WERI-Rb-1 (cell line): ENCODE measurements at regions not wholly inside any gene's neighbourhood (a gene's known extent, or its start where the extent isn't known, plus 50 kb on each side); places are given as distances from the start of the nearest gene placed in this dataset.

Source experiments
- DNase-seq: peaks from one replicate; pipeline ENCODE4 v3.0.0-alpha.2; 2020
- H3K27ac ChIP-seq: fragments of 250-450 bp; sonication (Bioruptor Pico); 2 replicates; pipeline ENCODE4 v1.5.1; 2020; ENCODE audit warnings: mild to moderate bottlenecking, moderate library complexity
- H3K27me3 ChIP-seq: fragments of 250-450 bp; sonication (Bioruptor Pico); 2 replicates; pipeline ENCODE4 v1.5.1; 2021; ENCODE audit warnings: mild to moderate bottlenecking, low read depth, moderate library complexity; ENCODE audit not compliant: insufficient read depth, severe bottlenecking
- H3K36me3 ChIP-seq: fragments of 250-450 bp; sonication (Bioruptor Pico); 2 replicates; pipeline ENCODE4 v1.5.1; 2020; ENCODE audit warnings: mild to moderate bottlenecking, moderate library complexity
- H3K4me3 ChIP-seq: 2 replicates; pipeline ENCODE4 v1.5.1; 2011; ENCODE audit warnings: low read depth, mild to moderate bottlenecking, control low read depth, low read length
- H3K9me3 ChIP-seq: fragments of 250-450 bp; sonication (Bioruptor Pico); 2 replicates; pipeline ENCODE4 v1.5.1; 2021; ENCODE audit warnings: mild to moderate bottlenecking, moderate library complexity; ENCODE audit not compliant: severe bottlenecking
- TF ChIP-seq, protein P1 (sequence below): IDR thresholded peaks from 2 replicates; pipeline ENCODE4 v1.5.1; 2011; ENCODE audit warnings: low read depth, mild to moderate bottlenecking, control low read depth, inconsistent platforms, low read length

DNA sequence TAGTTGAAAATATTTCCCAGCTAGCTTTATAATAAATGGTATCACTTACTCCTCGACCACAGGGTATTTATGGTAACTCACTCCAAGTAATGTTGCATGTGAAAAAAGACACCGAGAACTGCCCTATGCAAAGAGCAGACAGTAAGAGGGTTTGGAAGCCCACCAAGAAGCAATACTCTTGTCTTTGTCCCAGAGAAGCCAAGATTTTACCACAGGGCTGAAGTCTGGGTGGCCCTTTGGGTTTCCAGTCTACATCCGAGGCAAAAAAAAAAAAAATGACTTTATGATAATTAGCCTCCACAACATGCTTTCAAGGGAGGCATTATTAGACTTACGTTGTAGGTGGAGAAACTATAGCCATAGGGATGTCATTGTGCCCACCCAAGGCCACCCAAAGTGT is 83.6 kb downstream of the CCDC34 start:
- TF ChIP-seq, protein P1, sequence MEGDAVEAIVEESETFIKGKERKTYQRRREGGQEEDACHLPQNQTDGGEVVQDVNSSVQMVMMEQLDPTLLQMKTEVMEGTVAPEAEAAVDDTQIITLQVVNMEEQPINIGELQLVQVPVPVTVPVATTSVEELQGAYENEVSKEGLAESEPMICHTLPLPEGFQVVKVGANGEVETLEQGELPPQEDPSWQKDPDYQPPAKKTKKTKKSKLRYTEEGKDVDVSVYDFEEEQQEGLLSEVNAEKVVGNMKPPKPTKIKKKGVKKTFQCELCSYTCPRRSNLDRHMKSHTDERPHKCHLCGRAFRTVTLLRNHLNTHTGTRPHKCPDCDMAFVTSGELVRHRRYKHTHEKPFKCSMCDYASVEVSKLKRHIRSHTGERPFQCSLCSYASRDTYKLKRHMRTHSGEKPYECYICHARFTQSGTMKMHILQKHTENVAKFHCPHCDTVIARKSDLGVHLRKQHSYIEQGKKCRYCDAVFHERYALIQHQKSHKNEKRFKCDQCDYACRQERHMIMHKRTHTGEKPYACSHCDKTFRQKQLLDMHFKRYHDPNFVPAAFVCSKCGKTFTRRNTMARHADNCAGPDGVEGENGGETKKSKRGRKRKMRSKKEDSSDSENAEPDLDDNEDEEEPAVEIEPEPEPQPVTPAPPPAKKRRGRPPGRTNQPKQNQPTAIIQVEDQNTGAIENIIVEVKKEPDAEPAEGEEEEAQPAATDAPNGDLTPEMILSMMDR = no peak
- DNase-seq = no peak
- Histone ChIP-seq H3K4me3 (no peak overlapping the region), H3K9me3 (no peaks in the 10 kb centered on the region), H3K27ac (no peak overlapping the region), H3K36me3 (no peaks in the 10 kb centered on the region), H3K27me3 (no peaks in the 10 kb centered on the region)

DNA sequence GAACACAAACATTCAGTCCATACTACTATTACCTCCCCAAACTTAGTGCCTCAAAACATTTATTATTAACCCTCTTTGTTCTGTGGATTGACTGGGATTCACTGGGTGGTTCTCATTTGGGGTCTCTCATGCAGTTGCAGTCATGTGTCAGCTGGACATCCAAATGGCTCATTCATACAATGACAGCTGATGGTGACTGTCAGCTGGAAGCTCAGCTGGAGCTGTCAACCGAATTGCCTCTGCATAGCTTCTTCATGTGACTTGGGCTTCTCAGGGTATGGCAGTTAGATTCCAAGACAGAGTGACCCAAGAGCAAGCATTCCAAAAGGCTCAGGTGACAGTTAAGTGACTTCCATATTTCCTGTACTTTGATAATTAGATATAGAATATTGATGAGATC is 85.2 kb downstream of the CCDC34 start:
- no peak for DNase-seq
- H3K4me3 ChIP-seq = no peak overlapping the region
- H3K9me3 ChIP-seq = no peaks in the 10 kb centered on the region
- no peak overlapping the region for H3K27ac ChIP-seq
- no peaks in the 10 kb centered on the region for H3K36me3 ChIP-seq
- H3K27me3 ChIP-seq = no peaks in the 10 kb centered on the region
- TF ChIP-seq, protein P1 = no peak

DNA sequence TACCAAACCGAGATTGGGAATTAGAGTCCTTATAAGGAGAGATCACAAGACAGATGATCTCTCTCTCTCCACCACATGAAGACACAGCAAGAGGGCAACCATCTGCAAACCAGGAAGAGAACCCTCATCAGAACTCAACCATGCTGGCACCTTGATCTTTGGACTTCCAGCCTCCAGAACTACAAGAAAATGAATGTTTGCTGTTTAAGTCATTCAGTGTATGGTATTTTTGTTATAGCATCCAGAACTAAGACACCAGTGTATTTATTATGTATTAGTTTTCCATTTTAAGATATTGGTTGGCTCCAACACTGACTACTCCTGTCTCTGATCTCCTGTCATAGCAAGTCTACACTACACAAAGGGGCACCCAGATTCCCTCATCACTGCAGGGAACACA is 86.9 kb downstream of the CCDC34 start:
- no peak for DNase-seq
- Histone ChIP-seq H3K36me3 (no peaks in the 10 kb centered on the region), H3K27ac (no peak overlapping the region), H3K4me3 (no peak overlapping the region), H3K9me3 (no peaks in the 10 kb centered on the region), H3K27me3 (no peaks in the 10 kb centered on the region)
- TF ChIP-seq, protein P1 = no peak

DNA sequence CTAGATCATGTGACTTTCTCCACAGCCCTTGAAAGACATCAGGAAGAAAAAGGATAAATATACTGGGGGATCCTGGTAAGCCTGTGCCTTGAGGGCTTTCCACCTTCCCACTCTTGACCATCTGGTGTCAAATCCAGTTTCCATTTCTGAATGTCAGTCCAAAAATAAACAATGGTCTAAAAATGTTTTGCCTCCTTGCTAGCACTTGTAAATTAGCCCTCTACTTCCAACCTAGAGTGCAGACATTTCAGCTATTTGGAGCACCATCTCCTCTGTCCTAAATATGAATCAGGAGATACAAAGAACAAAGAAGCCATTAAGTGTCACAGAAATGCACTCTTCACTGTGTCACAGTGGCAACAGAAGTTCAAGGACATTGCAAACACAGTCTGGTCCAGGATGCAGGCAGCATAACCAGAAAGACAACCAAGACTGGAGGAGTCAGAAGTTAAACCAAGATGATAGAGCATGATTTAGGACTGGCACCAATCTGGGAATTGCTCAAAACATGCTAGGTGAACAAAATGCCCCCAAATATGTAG is 88.1 kb downstream of the CCDC34 start:
- TF ChIP-seq, protein P1 = no peak
- Histone ChIP-seq H3K27me3 (no peaks in the 10 kb centered on the region), H3K4me3 (no peak overlapping the region), H3K27ac (no peak overlapping the region), H3K9me3 (no peaks in the 10 kb centered on the region), H3K36me3 (no peaks in the 10 kb centered on the region)
- DNase-seq = no peak

DNA sequence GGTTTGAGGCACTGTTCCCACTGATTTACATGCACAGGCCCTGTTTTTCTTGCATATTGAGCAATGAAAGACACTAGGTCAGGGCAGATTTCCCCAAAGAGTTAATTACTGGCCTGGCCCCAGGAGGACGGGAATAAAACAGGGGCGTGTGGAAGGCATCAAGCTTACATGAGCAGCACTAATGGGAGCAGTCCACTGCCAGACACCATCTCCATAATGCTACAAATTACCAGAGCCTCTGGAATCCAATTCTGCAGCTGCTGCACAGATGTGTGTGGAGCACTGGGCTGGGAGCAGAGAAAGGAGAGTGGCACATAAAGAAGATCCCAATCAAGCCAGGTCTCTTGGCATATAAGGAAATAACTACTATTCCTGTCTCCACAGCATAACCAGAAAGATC is 96.9 kb downstream of the CCDC34 start:
- no peak for DNase-seq
- H3K4me3 ChIP-seq = no peak overlapping the region
- no peak overlapping the region for H3K27ac ChIP-seq
- no peaks in the 10 kb centered on the region for H3K9me3 ChIP-seq
- no peaks in the 10 kb centered on the region for H3K36me3 ChIP-seq
- TF ChIP-seq, protein P1 = no peak
- H3K27me3 ChIP-seq = no peaks in the 10 kb centered on the region

DNA sequence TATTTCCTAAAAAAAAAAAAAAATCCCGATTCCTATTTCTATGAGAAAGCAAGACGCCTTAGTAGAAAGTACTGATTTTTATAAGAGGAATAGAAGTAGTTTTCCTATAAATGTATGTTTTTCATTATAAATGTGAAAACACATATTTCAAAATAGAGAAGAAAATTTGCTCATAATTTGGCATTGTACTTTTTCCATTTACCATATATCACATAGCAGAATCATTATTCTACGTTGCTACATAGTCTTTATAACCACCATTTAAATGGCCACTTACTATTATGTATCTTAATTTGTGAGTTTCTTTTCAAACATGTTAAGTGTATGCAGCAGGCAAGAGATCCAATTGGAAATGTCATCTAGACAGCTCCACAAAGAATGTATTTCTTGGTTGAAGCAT is 99.0 kb downstream of the CCDC34 start:
- no peak for DNase-seq
- no peaks in the 10 kb centered on the region for H3K9me3 ChIP-seq
- no peak overlapping the region for H3K4me3 ChIP-seq
- no peaks in the 10 kb centered on the region for H3K27me3 ChIP-seq
- no peaks in the 10 kb centered on the region for H3K36me3 ChIP-seq
- H3K27ac ChIP-seq = no peak overlapping the region
- TF ChIP-seq, protein P1 = no peak
